GM10248 (cell line): ENCODE measurements at regions not wholly inside any gene's neighbourhood (a gene's known extent, or its start where the extent isn't known, plus 50 kb on each side); places are given as distances from the start of the nearest gene placed in this dataset.

Experiments
- CTCF ChIA-PET: fragments of 300-600 bp; sonication (Branson Sonifier 250); formaldehyde crosslinking; extraction: SDS; loops from one replicate; lab custom pipeline; 2021; ENCODE audit warnings: antibody characterized with exemption; lab: Yijun Ruan, JAX
- POLR2A ChIA-PET: fragments of 350-650 bp; sonication (Branson Sonifier 250); formaldehyde crosslinking; extraction: SDS; loops from one replicate; lab custom pipeline; 2020; ENCODE audit warnings: antibody characterized with exemption; lab: Yijun Ruan, JAX
- DNase-seq: peaks from one replicate; pipeline ENCODE4 v3.0.0; 2012; ENCODE audit errors: extremely low spot score
- CTCF ChIP-seq: IDR thresholded peaks from 2 replicates; pipeline ENCODE4 v1.5.1; 2012; ENCODE audit warnings: mild to moderate bottlenecking, low read depth; ENCODE audit errors: extremely low read depth, missing control alignments, control extremely low read depth

GRCh38 chr4:183026701-183027100, 72.4 kb upstream of the WWC2 start:
- no peak for DNase-seq
- TF ChIP-seq CTCF, result no peak
- ChIA-PET POLR2A (no interaction called here), CTCF (no interaction called here)

GRCh38 chr4:183022617-183023016, 76.4 kb upstream of the WWC2 start:
- no peak for TF ChIP-seq CTCF
- ChIA-PET POLR2A (no interaction called here), CTCF (interaction anchor here (1.4 kb wide), 1 partner anchor 8 kb away, joined by 3 read pairs; no protein-coding TSS in a partner anchor)
- no peak for DNase-seq

- ChIA-PET POLR2A (no interaction called here), CTCF (no interaction called here)
- DNase-seq, result no peak
- TF ChIP-seq CTCF, result no peak
Observed at GRCh38 chr4:183017962-183018361, 81.1 kb upstream of the WWC2 start.

GRCh38 chr4:183014361-183015084, 84.5 kb upstream of the WWC2 start:
- ChIA-PET POLR2A (no interaction called here), CTCF (interaction anchor here (1.5 kb wide), 1 partner anchor 242 kb away, joined by 3 read pairs; no protein-coding TSS in a partner anchor)
- no peak for DNase-seq
- TF ChIP-seq CTCF, result no peak

GRCh38 chr4:183013730-183014002, 85.4 kb upstream of the WWC2 start:
- POLR2A ChIA-PET, result no interaction called here
- no peak for TF ChIP-seq CTCF
- DNase-seq, result no peak
- CTCF ChIA-PET, result no interaction called here

GRCh38 chr4:183012879-183013729, 86.0 kb upstream of the WWC2 start:
- ChIA-PET POLR2A (no interaction called here), CTCF (interaction anchor here (0.9 kb wide), 1 partner anchor 75 kb away, joined by 3 read pairs; no protein-coding TSS in a partner anchor)
- no peak for DNase-seq
- TF ChIP-seq CTCF, result no peak
